ENCODE measurements at regions not wholly inside any gene's neighbourhood (a gene's known extent, or its start where the extent isn't known, plus 50 kb on each side); places are given as distances from the start of the nearest gene placed in this dataset.
"Not testable (repeated sequence)": the region's sequence is repeated elsewhere in the genome, so short reads cannot be mapped to it uniquely, and the experiment has no call there.

GRCh38 chr20:30489614-30490003, 767.9 kb upstream of the DEFB115 start:
- Histone ChIP-seq H3K27ac (ENCODE audit: low read depth, low read length, poor library complexity, severe bottlenecking) (no peak overlapping the region), H3K79me2 (ENCODE audit: insufficient read depth, low read length) (no peaks in the 10 kb centered on the region), H2AFZ (ENCODE audit: low read length) (no peak overlapping the region), H3K9ac (ENCODE audit: low read length) (no peak overlapping the region), H3K4me2 (ENCODE audit: low read length) (no peak overlapping the region), H3K9me3 (ENCODE audit: low read length) (no peaks in the 10 kb centered on the region), H3K36me3 (ENCODE audit: insufficient read depth, low read length) (no peaks in the 10 kb centered on the region), H3F3A (ENCODE audit: insufficient read depth, low read length) (no peaks in the 10 kb centered on the region), H3K4me1 (ENCODE audit: insufficient read depth, low read length, severe bottlenecking) (no peaks in the 10 kb centered on the region), H4K20me1 (ENCODE audit: insufficient read depth, low read length) (no peaks in the 10 kb centered on the region), H3K27me3 (ENCODE audit: insufficient read depth, low read length) (no peaks in the 10 kb centered on the region), H3K9me2 (ENCODE audit: low read depth, low read length) (no peaks in the 10 kb centered on the region), H3K4me3 (ENCODE audit: low read depth, low read length, poor library complexity, severe bottlenecking) (no peak overlapping the region)
- TF ChIP-seq CTCF (IDR thresholded peaks at IDR 0.05; ENCODE audit: low read length), result no peak
- TF ChIP-seq EZH2 (IDR thresholded peaks at IDR 0.05; ENCODE audit: borderline replicate concordance, low read length), result no peak

DNA sequence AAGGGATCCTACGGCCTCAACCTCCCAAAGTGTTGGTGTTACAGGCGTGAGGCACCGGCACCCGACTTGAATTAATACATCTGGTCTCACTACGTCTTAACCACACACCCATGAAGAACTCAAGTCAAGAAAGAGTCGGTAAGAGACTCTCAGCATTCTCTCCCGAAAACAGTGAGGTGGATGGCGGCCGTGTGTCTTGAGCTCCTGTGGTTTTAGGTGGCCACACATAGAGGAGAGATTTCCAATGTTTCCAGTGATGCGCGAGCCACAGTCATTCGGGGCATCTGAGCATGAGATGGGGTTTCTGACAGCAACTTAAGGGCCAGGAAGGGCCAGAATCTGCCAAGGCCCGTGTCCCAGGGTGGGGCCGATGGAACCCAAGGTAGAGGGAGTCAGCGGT, 766.4 kb upstream of the DEFB115 start:
- H3K9me3 ChIP-seq (ENCODE audit: low read length), result no peaks in the 10 kb centered on the region
- no peak for TF ChIP-seq EZH2 (IDR thresholded peaks at IDR 0.05; ENCODE audit: borderline replicate concordance, low read length)
- no peak for TF ChIP-seq CTCF (IDR thresholded peaks at IDR 0.05; ENCODE audit: low read length)

DNA sequence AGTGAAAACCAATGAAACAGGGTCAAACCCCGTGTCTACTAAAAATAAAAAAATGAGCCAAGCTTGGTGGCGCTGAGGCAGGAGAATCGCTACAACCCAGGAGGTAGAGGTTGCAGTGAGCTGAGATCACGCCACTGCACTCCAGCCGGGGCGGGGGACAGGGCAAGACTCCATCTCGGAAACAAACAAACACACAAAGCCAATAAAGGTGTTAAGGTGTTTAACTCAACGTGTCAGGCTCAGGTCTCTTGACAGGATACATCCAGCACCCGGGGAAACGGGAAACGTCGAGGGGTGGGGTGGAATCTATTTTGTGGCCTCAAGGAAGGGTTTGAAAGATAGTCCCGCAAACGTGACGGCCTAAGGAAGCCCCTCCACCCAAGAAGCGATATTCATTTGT, 760.8 kb upstream of the DEFB115 start:
- H4K20me1 ChIP-seq (ENCODE audit: insufficient read depth, low read length); H3K36me3 ChIP-seq (ENCODE audit: insufficient read depth, low read length); H3K27me3 ChIP-seq (ENCODE audit: insufficient read depth, low read length); H3K9me2 ChIP-seq (ENCODE audit: low read depth, low read length); H3F3A ChIP-seq (ENCODE audit: insufficient read depth, low read length); H3K79me2 ChIP-seq (ENCODE audit: insufficient read depth, low read length); H3K4me3 ChIP-seq (ENCODE audit: low read depth, low read length, poor library complexity, severe bottlenecking); H2AFZ ChIP-seq (ENCODE audit: low read length); H3K4me2 ChIP-seq (ENCODE audit: low read length); H3K27ac ChIP-seq (ENCODE audit: low read depth, low read length, poor library complexity, severe bottlenecking); H3K4me1 ChIP-seq (ENCODE audit: insufficient read depth, low read length, severe bottlenecking); H3K9me3 ChIP-seq (ENCODE audit: low read length); H3K9ac ChIP-seq (ENCODE audit: low read length): not testable (repeated sequence)

More for the DNA sequence above, 766.4 kb upstream of the DEFB115 start:
- Histone ChIP-seq H3K9ac (ENCODE audit: low read length) (no peak overlapping the region), H3F3A (ENCODE audit: insufficient read depth, low read length) (no peaks in the 10 kb centered on the region), H3K27me3 (ENCODE audit: insufficient read depth, low read length) (no peaks in the 10 kb centered on the region), H3K79me2 (ENCODE audit: insufficient read depth, low read length) (no peaks in the 10 kb centered on the region), H3K4me1 (ENCODE audit: insufficient read depth, low read length, severe bottlenecking) (no peaks in the 10 kb centered on the region), H3K9me2 (ENCODE audit: low read depth, low read length) (no peaks in the 10 kb centered on the region), H2AFZ (ENCODE audit: low read length) (no peak overlapping the region), H3K4me3 (ENCODE audit: low read depth, low read length, poor library complexity, severe bottlenecking) (no peak overlapping the region), H3K4me2 (ENCODE audit: low read length) (no peak overlapping the region), H4K20me1 (ENCODE audit: insufficient read depth, low read length) (no peaks in the 10 kb centered on the region), H3K27ac (ENCODE audit: low read depth, low read length, poor library complexity, severe bottlenecking) (no peak overlapping the region), H3K36me3 (ENCODE audit: insufficient read depth, low read length) (no peaks in the 10 kb centered on the region)

DNA sequence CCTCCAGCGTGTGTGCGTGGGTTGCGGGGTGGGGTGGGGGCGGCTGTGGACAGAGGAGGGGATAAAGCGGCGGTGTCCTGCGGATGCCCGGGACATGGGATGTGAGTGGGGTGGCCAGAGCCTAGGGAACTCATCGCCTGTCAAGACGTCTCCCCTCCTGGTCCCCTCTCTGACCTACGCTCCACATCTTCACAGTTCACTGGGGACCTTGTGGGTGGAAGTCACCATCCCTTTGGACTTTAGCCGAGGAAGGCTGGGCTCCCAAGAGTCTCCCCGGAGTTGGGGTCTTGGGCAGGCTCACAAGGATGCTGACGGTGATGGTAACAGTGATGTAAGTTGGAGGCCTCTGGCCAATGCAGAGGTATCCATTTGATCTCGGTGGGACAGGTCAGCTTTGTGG, 760.3 kb upstream of the DEFB115 start:
- H3K9me3 ChIP-seq (ENCODE audit: low read length); H3K27me3 ChIP-seq (ENCODE audit: insufficient read depth, low read length); H4K20me1 ChIP-seq (ENCODE audit: insufficient read depth, low read length); H3K9ac ChIP-seq (ENCODE audit: low read length); H3K4me1 ChIP-seq (ENCODE audit: insufficient read depth, low read length, severe bottlenecking); H2AFZ ChIP-seq (ENCODE audit: low read length); H3K79me2 ChIP-seq (ENCODE audit: insufficient read depth, low read length); H3K4me3 ChIP-seq (ENCODE audit: low read depth, low read length, poor library complexity, severe bottlenecking); H3K27ac ChIP-seq (ENCODE audit: low read depth, low read length, poor library complexity, severe bottlenecking); H3F3A ChIP-seq (ENCODE audit: insufficient read depth, low read length); H3K36me3 ChIP-seq (ENCODE audit: insufficient read depth, low read length); H3K9me2 ChIP-seq (ENCODE audit: low read depth, low read length); H3K4me2 ChIP-seq (ENCODE audit: low read length): not testable (repeated sequence)
